ENCODE measurements at regions not wholly inside any gene's neighbourhood (a gene's known extent, or its start where the extent isn't known, plus 50 kb on each side); places are given as distances from the start of the nearest gene placed in this dataset.

DNA sequence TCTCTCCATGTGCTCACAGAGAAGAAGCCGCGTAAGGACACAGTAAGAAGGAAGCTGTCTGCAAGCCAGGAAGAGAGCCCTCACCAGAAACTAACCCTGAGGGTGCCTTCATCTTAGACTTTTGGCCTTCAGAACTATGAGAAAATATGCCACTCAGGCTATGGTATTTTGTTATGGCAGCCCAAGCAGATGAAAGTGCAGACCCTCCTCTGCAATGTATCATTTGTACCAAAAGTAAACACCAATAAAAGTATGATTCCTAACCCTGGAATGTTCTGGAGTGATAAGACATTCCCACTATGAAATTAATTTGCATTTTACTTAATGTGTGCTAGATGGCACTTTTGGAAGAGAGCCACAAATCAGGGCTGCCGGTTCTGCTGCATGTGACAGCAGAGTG lies 594.3 kb downstream of the UTRN start:
- no peak for TF ChIP-seq EZH2 (IDR thresholded peaks at IDR 0.05; ENCODE audit: low read length, unreplicated experiment)
- TF ChIP-seq, protein P1, sequence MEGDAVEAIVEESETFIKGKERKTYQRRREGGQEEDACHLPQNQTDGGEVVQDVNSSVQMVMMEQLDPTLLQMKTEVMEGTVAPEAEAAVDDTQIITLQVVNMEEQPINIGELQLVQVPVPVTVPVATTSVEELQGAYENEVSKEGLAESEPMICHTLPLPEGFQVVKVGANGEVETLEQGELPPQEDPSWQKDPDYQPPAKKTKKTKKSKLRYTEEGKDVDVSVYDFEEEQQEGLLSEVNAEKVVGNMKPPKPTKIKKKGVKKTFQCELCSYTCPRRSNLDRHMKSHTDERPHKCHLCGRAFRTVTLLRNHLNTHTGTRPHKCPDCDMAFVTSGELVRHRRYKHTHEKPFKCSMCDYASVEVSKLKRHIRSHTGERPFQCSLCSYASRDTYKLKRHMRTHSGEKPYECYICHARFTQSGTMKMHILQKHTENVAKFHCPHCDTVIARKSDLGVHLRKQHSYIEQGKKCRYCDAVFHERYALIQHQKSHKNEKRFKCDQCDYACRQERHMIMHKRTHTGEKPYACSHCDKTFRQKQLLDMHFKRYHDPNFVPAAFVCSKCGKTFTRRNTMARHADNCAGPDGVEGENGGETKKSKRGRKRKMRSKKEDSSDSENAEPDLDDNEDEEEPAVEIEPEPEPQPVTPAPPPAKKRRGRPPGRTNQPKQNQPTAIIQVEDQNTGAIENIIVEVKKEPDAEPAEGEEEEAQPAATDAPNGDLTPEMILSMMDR (conservative IDR thresholded peaks at IDR 0.05; ENCODE audit: low read depth, low read length), result no peak

Measured in PC-3 (cell line).